HG03521 (cell line): ENCODE measurements at regions not wholly inside any gene's neighbourhood (a gene's known extent, or its start where the extent isn't known, plus 50 kb on each side); places are given as distances from the start of the nearest gene placed in this dataset.
A peak's percentile ranks its signal among the peaks of the same experiment; 100 is the strongest.
"Not testable (repeated sequence)": the region's sequence is repeated elsewhere in the genome, so short reads cannot be mapped to it uniquely, and the experiment has no call there.

ENCODE experiments used
- ATAC-seq: cut with Tn5 transposase; IDR thresholded peaks from one replicate; pipeline ENCODE4 v1.9.1; 2021; ENCODE audit warnings: mild to moderate bottlenecking, moderate library complexity; ENCODE audit not compliant: unreplicated experiment

GRCh38 chr13:88802886-88803285 is 1131.7 kb downstream of the SLITRK5 start:
- ATAC-seq = no peak

GRCh38 chr13:88806438-88806837 is 1135.3 kb downstream of the SLITRK5 start:
- no peak for ATAC-seq

DNA sequence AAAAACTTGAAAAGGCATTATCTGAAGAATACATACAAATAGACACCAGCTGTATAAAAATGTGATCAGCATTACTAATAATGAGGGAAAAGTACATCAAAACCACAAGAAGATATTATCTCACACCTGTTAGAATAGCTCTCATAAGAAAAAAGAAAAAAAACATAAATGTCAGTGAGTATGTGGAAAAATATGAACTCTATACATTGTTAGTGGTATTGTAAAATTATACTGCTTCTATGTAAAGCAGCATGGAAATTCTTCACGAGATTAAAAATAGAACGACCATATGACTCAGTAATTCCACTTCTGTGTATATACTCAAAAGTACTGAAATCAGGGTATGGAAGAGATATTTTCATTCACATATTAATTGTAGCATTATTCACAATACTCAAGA is 1146.4 kb downstream of the SLITRK5 start:
- no peak for ATAC-seq

GRCh38 chr13:88823114-88823513 is 1151.9 kb downstream of the SLITRK5 start:
- ATAC-seq = no peak

- ATAC-seq = no peak
Measured at GRCh38 chr13:88824218-88824617, 1153.0 kb downstream of the SLITRK5 start.

- no peak for ATAC-seq
Measured at GRCh38 chr13:88840085-88840484, 1168.9 kb downstream of the SLITRK5 start.

- ATAC-seq = not testable (repeated sequence)
Measured at GRCh38 chr13:88852293-88852692, 1181.1 kb downstream of the SLITRK5 start.

GRCh38 chr13:88857256-88857655 is 1186.1 kb downstream of the SLITRK5 start:
- no peak for ATAC-seq

GRCh38 chr13:88862095-88862620 is 1191.0 kb downstream of the SLITRK5 start:
- no peak for ATAC-seq

- no peak for ATAC-seq
Measured at GRCh38 chr13:88863116-88863515, 1191.9 kb downstream of the SLITRK5 start.

DNA sequence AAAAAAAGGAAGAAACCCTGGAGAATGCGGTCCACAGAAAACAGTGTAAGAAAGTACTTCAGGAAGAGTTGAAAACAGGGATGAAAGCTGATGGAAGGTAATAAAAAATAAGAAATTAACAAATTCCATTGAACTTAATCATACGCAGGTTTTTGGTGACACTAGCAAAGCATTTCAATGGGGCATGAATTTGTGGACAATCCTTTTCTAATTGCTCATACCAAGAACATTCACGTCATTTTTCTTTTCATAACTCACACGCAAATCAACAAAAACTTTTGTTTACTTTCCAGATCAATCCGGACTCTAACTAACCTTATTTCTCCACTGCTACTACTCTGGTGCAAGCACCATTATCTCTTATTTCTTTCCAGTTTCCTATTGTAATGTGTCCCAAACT is 1195.0 kb downstream of the SLITRK5 start:
- ATAC-seq = no peak

DNA sequence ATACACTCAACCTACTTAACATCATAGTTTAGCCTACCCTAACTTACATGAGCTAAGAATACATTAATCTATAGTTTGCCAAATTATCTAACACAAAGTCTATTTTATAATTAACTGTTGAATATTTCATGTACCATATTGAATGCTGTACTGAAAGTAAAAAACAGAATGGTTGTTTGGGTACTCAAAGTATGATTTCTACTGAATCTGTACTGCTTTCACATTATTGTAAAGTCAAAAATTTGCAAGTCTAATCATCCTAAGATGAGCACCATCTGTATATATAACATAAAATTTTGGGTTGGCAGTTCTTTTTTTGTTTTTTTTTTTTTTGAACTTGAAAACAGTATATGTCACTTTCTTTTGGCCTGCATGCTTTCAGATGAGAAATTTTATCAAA is 1212.6 kb downstream of the SLITRK5 start:
- ATAC-seq = no peak

GRCh38 chr13:88887045-88887662 is 1216.0 kb downstream of the SLITRK5 start:
- no peak for ATAC-seq

GRCh38 chr13:88895261-88895941 is 1224.2 kb downstream of the SLITRK5 start:
- no peak for ATAC-seq

DNA sequence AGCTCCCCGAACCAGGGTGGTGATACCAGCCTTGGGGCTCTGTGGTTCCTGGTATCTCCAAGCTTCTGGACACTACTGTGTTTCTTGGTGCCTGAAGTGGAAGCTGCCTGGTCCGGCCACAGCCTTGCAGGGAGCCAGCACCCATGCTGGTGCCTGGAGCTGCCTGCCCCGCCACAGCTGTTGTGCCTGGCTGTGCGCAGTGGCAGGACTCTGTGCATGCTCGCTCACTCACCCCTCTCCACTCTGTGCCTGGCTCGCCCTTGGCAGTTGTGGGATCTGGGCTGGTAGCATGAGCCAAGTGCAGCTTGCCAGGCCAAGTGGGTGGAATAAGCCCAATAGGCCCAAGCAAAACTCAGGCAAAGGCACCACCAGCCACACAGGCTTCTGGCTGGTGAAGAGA is 1225.3 kb downstream of the SLITRK5 start:
- no peak for ATAC-seq

- no peak for ATAC-seq
Measured at GRCh38 chr13:88908961-88909441, 1237.8 kb downstream of the SLITRK5 start.

- ATAC-seq = peak; percentile 73
Measured at GRCh38 chr13:88919970-88920628, 1248.9 kb downstream of the SLITRK5 start.

- ATAC-seq = no peak
Measured at GRCh38 chr13:88925954-88926353, 1254.8 kb downstream of the SLITRK5 start.

GRCh38 chr13:88926890-88927502 is 1255.8 kb downstream of the SLITRK5 start:
- no peak for ATAC-seq

DNA sequence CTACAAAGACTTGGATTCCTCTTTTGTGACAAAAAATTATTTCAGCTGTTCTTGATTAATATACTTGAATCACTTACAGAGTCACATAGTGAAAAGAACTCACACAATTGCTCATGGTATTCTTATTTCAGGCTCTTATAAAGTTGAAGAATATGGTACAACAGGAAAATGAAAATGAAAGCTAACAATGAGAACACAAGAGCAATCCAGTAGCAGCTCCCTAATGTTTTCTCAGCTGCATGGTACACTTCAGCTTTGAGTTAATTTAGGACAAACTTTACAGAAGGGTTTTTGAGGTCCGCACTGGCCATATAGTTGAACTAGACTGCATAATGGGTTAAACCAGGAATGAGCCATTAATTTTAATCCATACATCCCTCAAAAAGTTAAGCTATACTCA is 1261.8 kb downstream of the SLITRK5 start:
- ATAC-seq = no peak

DNA sequence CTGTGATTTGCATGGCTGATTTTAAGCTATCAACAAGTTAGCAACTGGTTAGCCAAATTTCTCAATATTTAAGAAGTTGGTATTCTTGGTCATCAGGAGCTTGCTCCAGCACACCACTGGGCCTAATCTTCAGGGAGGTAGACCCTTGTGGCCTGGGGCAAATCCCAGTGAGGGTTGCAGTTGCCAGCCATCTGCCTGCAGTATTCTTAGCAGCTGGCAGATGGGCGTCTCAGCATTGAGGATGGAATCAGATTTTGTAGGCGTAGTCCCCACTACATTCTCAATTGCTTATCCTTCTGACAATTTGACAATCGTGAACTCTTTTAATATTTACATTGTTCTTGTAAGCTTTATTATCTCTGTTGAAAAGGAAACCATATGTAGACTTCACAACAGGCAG is 1266.2 kb downstream of the SLITRK5 start:
- no peak for ATAC-seq
